WTC11 (cell line): ENCODE measurements at regions not wholly inside any gene's neighbourhood (a gene's known extent, or its start where the extent isn't known, plus 50 kb on each side); places are given as distances from the start of the nearest gene placed in this dataset.

ENCODE experiments used
- ATAC-seq: fragments of 200-7000 bp; cut with Tn5 transposase; 2 replicates; pipeline ENCODE4 v1.10.0; 2021; ENCODE audit warnings: mild to moderate bottlenecking, moderate library complexity
- CTCF ChIA-PET: fragments of 300-600 bp; sonication (Branson Sonifier 250); formaldehyde crosslinking; loops from one replicate; lab custom pipeline; 2021; ENCODE audit warnings: antibody characterized with exemption; lab: Charles Lee
- POLR2A ChIA-PET: fragments of 350-600 bp; sonication (Branson Sonifier 250); formaldehyde crosslinking; loops from one replicate; lab custom pipeline; 2021; ENCODE audit warnings: antibody characterized with exemption; lab: Charles Lee
- DNase-seq: peaks from one replicate; pipeline ENCODE4 v3.0.0; 2021; ENCODE audit warnings: low spot score
- H3K27ac Mint-ChIP-seq: 2 replicates; pipeline ENCODE4 v1.8.0; 2021; ENCODE audit warnings: mixed read lengths
- H3K27me3 Mint-ChIP-seq: 2 replicates; pipeline ENCODE4 v1.8.0; 2021; ENCODE audit warnings: low read depth, mild to moderate bottlenecking, moderate library complexity, mixed read lengths
- H3K36me3 Mint-ChIP-seq: 2 replicates; pipeline ENCODE4 v1.8.0; 2021; ENCODE audit warnings: mixed read lengths
- H3K4me1 Mint-ChIP-seq: 2 replicates; pipeline ENCODE4 v1.8.0; 2022; ENCODE audit warnings: mixed read lengths
- H3K4me3 Mint-ChIP-seq: 2 replicates; pipeline ENCODE4 v1.8.0; 2021; ENCODE audit warnings: mild to moderate bottlenecking, moderate library complexity, mixed read lengths
- H3K9me3 Mint-ChIP-seq: 2 replicates; pipeline ENCODE4 v1.8.0; 2021; ENCODE audit warnings: mixed read lengths
- AR ChIP-seq: fragments of 250-450 bp; sonication (Bioruptor Pico); IDR thresholded peaks from 2 replicates; pipeline ENCODE4 v1.9.0; 2021; ENCODE audit warnings: mild to moderate bottlenecking
- ATF1 ChIP-seq: sonication (generic); formaldehyde crosslinking; IDR thresholded peaks from 2 replicates; pipeline ENCODE4 v1.8.1; 2023; ENCODE audit warnings: mild to moderate bottlenecking, moderate library complexity, missing genetic modification reagents
- CBFB ChIP-seq: sonication (generic); formaldehyde crosslinking; IDR thresholded peaks from 2 replicates; pipeline ENCODE4 v1.8.1; 2022; ENCODE audit warnings: mild to moderate bottlenecking, low read depth, missing genetic modification reagents
- CTCF ChIP-seq: fragments of 200-600 bp; IDR thresholded peaks from 2 replicates; pipeline ENCODE4 v1.8.0; 2022; ENCODE audit warnings: antibody characterized with exemption
- ETV6 ChIP-seq: sonication (generic); formaldehyde crosslinking; IDR thresholded peaks from 2 replicates; pipeline ENCODE4 v1.8.1; 2022; ENCODE audit warnings: mild to moderate bottlenecking, missing genetic modification reagents
- FOXJ3 ChIP-seq: sonication (generic); formaldehyde crosslinking; IDR thresholded peaks from 2 replicates; pipeline ENCODE4 v1.9.0; 2021; ENCODE audit warnings: missing genetic modification reagents, mild to moderate bottlenecking, borderline replicate concordance
- IRF2 ChIP-seq: sonication (generic); formaldehyde crosslinking; IDR thresholded peaks from 2 replicates; pipeline ENCODE4 v1.8.0; 2022; ENCODE audit warnings: low read depth, missing genetic modification reagents, borderline replicate concordance
- MLX ChIP-seq: sonication (generic); formaldehyde crosslinking; IDR thresholded peaks from 2 replicates; pipeline ENCODE4 v1.8.1; 2023; ENCODE audit warnings: mild to moderate bottlenecking, missing genetic modification reagents, moderate library complexity
- MXD4 ChIP-seq: fragments of 250-450 bp; sonication (Bioruptor Pico); IDR thresholded peaks from 2 replicates; pipeline ENCODE4 v1.8.0; 2021; ENCODE audit warnings: mild to moderate bottlenecking, moderate library complexity, borderline replicate concordance
- NR3C1 ChIP-seq: sonication (generic); formaldehyde crosslinking; conservative IDR thresholded peaks from 2 replicates; pipeline ENCODE4 v1.8.1; 2023; ENCODE audit warnings: low read depth, mild to moderate bottlenecking, missing genetic modification reagents
- PREB ChIP-seq: sonication (generic); formaldehyde crosslinking; IDR thresholded peaks from 2 replicates; pipeline ENCODE4 v1.8.1; 2022; ENCODE audit warnings: mild to moderate bottlenecking, missing genetic modification reagents, moderate library complexity, borderline replicate concordance
- RELA ChIP-seq: sonication (generic); formaldehyde crosslinking; IDR thresholded peaks from 2 replicates; pipeline ENCODE4 v1.8.1; 2022; ENCODE audit warnings: missing genetic modification reagents, mild to moderate bottlenecking, borderline replicate concordance
- SOX15 ChIP-seq: fragments of 250-450 bp; sonication (Bioruptor Pico); IDR thresholded peaks from 2 replicates; pipeline ENCODE4 v1.9.0; 2021; ENCODE audit warnings: mild to moderate bottlenecking
- TEAD1 ChIP-seq: sonication (generic); formaldehyde crosslinking; IDR thresholded peaks from 2 replicates; pipeline ENCODE4 v1.8.0; 2022; ENCODE audit warnings: mild to moderate bottlenecking, missing genetic modification reagents
- TEAD4 ChIP-seq: sonication (generic); formaldehyde crosslinking; IDR thresholded peaks from 2 replicates; pipeline ENCODE4 v1.8.0; 2022; ENCODE audit warnings: mild to moderate bottlenecking, missing genetic modification reagents
- USF1 ChIP-seq: sonication (generic); formaldehyde crosslinking; IDR thresholded peaks from 2 replicates; pipeline ENCODE4 v1.8.0; 2022; ENCODE audit warnings: mild to moderate bottlenecking, missing genetic modification reagents
- USF2 ChIP-seq: sonication (generic); formaldehyde crosslinking; IDR thresholded peaks from 2 replicates; pipeline ENCODE4 v1.8.1; 2023; ENCODE audit warnings: mild to moderate bottlenecking, missing genetic modification reagents, moderate library complexity
- ZBTB21 ChIP-seq: sonication (generic); formaldehyde crosslinking; IDR thresholded peaks from 2 replicates; pipeline ENCODE4 v1.8.1; 2023; ENCODE audit warnings: mild to moderate bottlenecking, missing genetic modification reagents, borderline replicate concordance
- ZNF138 ChIP-seq: sonication (generic); formaldehyde crosslinking; conservative IDR thresholded peaks from 2 replicates; pipeline ENCODE4 v1.8.1; 2022; ENCODE audit warnings: mild to moderate bottlenecking, moderate library complexity, missing genetic modification reagents
- ZNF396 ChIP-seq: fragments of 250-450 bp; sonication (Bioruptor Pico); IDR thresholded peaks from 2 replicates; pipeline ENCODE4 v1.8.0; 2021; ENCODE audit warnings: mild to moderate bottlenecking, moderate library complexity, borderline replicate concordance
- ZNF425 ChIP-seq: fragments of 250-450 bp; sonication (Bioruptor Pico); conservative IDR thresholded peaks from 2 replicates; pipeline ENCODE4 v1.9.0; 2021; ENCODE audit warnings: mild to moderate bottlenecking
- ZNF532 ChIP-seq: fragments of 250-450 bp; sonication (Bioruptor Pico); IDR thresholded peaks from 2 replicates; pipeline ENCODE4 v1.9.0; 2021; ENCODE audit warnings: mild to moderate bottlenecking, borderline replicate concordance

GRCh38 chr3:80676261-80676660 is 908.5 kb upstream of the ROBO1 start (continued):
- no peak for TF ChIP-seq AR
- no peak for TF ChIP-seq ZBTB21 (CRISPR knock-in tag)
- no peak for TF ChIP-seq ATF1 (CRISPR knock-in tag)
- no peak for TF ChIP-seq ETV6 (CRISPR knock-in tag)
- no peak for TF ChIP-seq USF2
- TF ChIP-seq NR3C1 (CRISPR knock-in tag), result no peak
- no peak for TF ChIP-seq IRF2
- TF ChIP-seq SOX15 (CRISPR knock-in tag), result no peak
- no peak for TF ChIP-seq PREB
- no peak for TF ChIP-seq ZNF396 (CRISPR knock-in tag)
- no peak for TF ChIP-seq USF1
- no peak for TF ChIP-seq ZNF138
- TF ChIP-seq TEAD4 (CRISPR knock-in tag), result no peak
- TF ChIP-seq, all 79 proteins: peak for 0

GRCh38 chr3:80675790-80676189 is 908.0 kb upstream of the ROBO1 start:
- DNase-seq, result no peak
- no peaks in the 10 kb centered on the region for H3K4me1 Mint-ChIP-seq
- no peak overlapping the region for H3K4me3 Mint-ChIP-seq
- no peak for ATAC-seq
- H3K27ac Mint-ChIP-seq, result no peak overlapping the region
- ChIA-PET POLR2A (no interaction called here), CTCF (interaction anchor here (1.4 kb wide), 1 partner anchor 69 kb away, joined by 4 read pairs; no protein-coding TSS in a partner anchor)
- H3K36me3 Mint-ChIP-seq, result no peaks in the 10 kb centered on the region
- no peaks in the 10 kb centered on the region for H3K27me3 Mint-ChIP-seq
- TF ChIP-seq FOXJ3 (CRISPR knock-in tag) (no peak), TEAD1 (CRISPR knock-in tag) (no peak), RELA (CRISPR knock-in tag) (no peak), ETV6 (CRISPR knock-in tag) (no peak), CTCF (no peak), MLX (CRISPR knock-in tag) (no peak), ZNF425 (CRISPR knock-in tag) (no peak), ZNF532 (CRISPR knock-in tag) (no peak), MXD4 (CRISPR knock-in tag) (no peak), CBFB (CRISPR knock-in tag) (no peak)
- no peaks in the 10 kb centered on the region for H3K9me3 Mint-ChIP-seq
